K562 (cell line): ENCODE measurements at regions not wholly inside any gene's neighbourhood (a gene's known extent, or its start where the extent isn't known, plus 50 kb on each side); places are given as distances from the start of the nearest gene placed in this dataset.

Source experiments
- ATAC-seq: fragments of 200-7000 bp; cut with Tn5 transposase; 3 replicates; pipeline ENCODE4 v1.9.1; 2020; ENCODE audit warnings: moderate library complexity
- BruUV-seq: library from RNA; stranded (reverse); fragments of 400-500 nt; replicated peaks from 2 replicates; lab custom pipeline; 2021; lab: Mats Ljungman, UMichigan
- CTCF ChIA-PET: fragments of 300-600 bp; formaldehyde crosslinking; extraction: SDS; loops from one replicate; lab custom pipeline; 2021; ENCODE audit warnings: low intra/inter-chr PET ratio; lab: Yijun Ruan, JAX
- POLR2A ChIA-PET: fragments of 300-600, 350-650 bp; sonication (Branson Sonifier 250); formaldehyde crosslinking; extraction: SDS; loops from one replicate; lab custom pipeline; 2021; ENCODE audit warnings: antibody characterized with exemption, inconsistent platforms; lab: Yijun Ruan, JAX
- DNase-seq, 4 experiments: peaks; one replicate each; pipeline versions ENCODE4 v3.0.0 to v3.0.0-alpha.2; 2011 to 2018; ENCODE audit warnings: low spot score in 3 of 4, mixed read lengths in 3 of 4; ENCODE audit errors: extremely low read depth in 1 of 4
- FAIRE-seq: peaks from 2 replicates; lab custom pipeline; 2011; peaks lifted over from hg19 to GRCh38; lab: Jason Lieb, UNC
- H2AFZ ChIP-seq: 2 replicates; pipeline ENCODE4 v1.6.0; 2011; ENCODE audit warnings: low read depth, low read length, control low read depth, inconsistent platforms
- H3K27ac ChIP-seq: fragments of 200-600 bp; 3 replicates; pipeline ENCODE4 v1.8.0; 2011; ENCODE audit warnings: low read depth, mild to moderate bottlenecking, control low read depth, inconsistent platforms, low read length, moderate library complexity, mixed read lengths; ENCODE audit errors: extremely low read depth
- H3K27me3 ChIP-seq, 2 experiments: fragments of 300-600 bp in 1 of 2; 2 replicates in 1 of 2; 3 replicates in 1 of 2; pipeline versions ENCODE4 v1.6.0 to v1.8.0; 2011; ENCODE audit warnings: inconsistent platforms in 2 of 2, low read length in 2 of 2, mild to moderate bottlenecking in 1 of 2, mixed read lengths in 1 of 2, moderate library complexity in 1 of 2; ENCODE audit not compliant: control insufficient read depth in 2 of 2, insufficient read depth in 2 of 2
- H3K36me3 ChIP-seq: fragments of 300-600 bp; 3 replicates; pipeline ENCODE4 v1.8.0; 2011; ENCODE audit warnings: mild to moderate bottlenecking, low read length, inconsistent platforms; ENCODE audit not compliant: control insufficient read depth, insufficient read depth
- H3K4me1 ChIP-seq, 2 experiments: fragments of 200-600 bp in 1 of 2; replicated peaks in 1 of 2; 2 replicates in 1 of 2; 3 replicates in 1 of 2; pipeline versions ENCODE4 v1.5.1 to v1.8.0; 2011; ENCODE audit warnings: inconsistent platforms in 2 of 2, low read length in 2 of 2, mild to moderate bottlenecking in 1 of 2, mixed read lengths in 1 of 2, moderate library complexity in 1 of 2; ENCODE audit not compliant: control insufficient read depth in 2 of 2, insufficient read depth in 2 of 2
- H3K4me2 ChIP-seq: 2 replicates; pipeline ENCODE4 v1.6.1; 2011; ENCODE audit warnings: low read length, control low read depth, inconsistent platforms, mixed read lengths; ENCODE audit not compliant: insufficient read depth
- H3K4me3 ChIP-seq: fragments of 200-600 bp; sonication (generic), shearing (Covaris generic); 2 replicates; pipeline ENCODE4 v1.5.1; 2016; ENCODE audit warnings: control low read depth, inconsistent platforms
- H3K79me2 ChIP-seq: fragments of 200-600 bp; 3 replicates; pipeline ENCODE4 v1.8.0; 2011; ENCODE audit warnings: low read length, inconsistent platforms; ENCODE audit not compliant: control insufficient read depth, insufficient read depth
- H3K9ac ChIP-seq, 2 experiments: 2 replicates each; pipeline versions ENCODE4 v1.6.0 to v1.6.1; 2011; ENCODE audit warnings: low read depth in 2 of 2, low read length in 2 of 2, control low read depth in 1 of 2, inconsistent platforms in 1 of 2, mild to moderate bottlenecking in 1 of 2, mixed read lengths in 1 of 2; ENCODE audit not compliant: insufficient read depth in 1 of 2
- H3K9me1 ChIP-seq: one replicate; pipeline ENCODE4 v1.6.0; 2011; ENCODE audit warnings: inconsistent platforms, mild to moderate bottlenecking, low read length, moderate library complexity; ENCODE audit not compliant: control insufficient read depth, insufficient read depth
- H3K9me3 ChIP-seq: replicated peaks from 2 replicates; pipeline ENCODE4 v1.5.1; 2011; ENCODE audit warnings: low read depth, low read length, inconsistent platforms; ENCODE audit not compliant: control insufficient read depth, insufficient read depth
- H4K20me1 ChIP-seq: replicated peaks from 2 replicates; pipeline ENCODE4 v1.6.1; 2011; ENCODE audit warnings: low read length, inconsistent platforms, mixed read lengths; ENCODE audit not compliant: control insufficient read depth, insufficient read depth
- DEAF1 ChIP-seq: fragments of 450-650 bp; formaldehyde crosslinking; IDR thresholded peaks from 2 replicates; pipeline ENCODE4 v1.4.0; 2020; ENCODE audit warnings: mild to moderate bottlenecking, moderate library complexity
- HNRNPUL1 ChIP-seq: fragments of 200-400 bp; formaldehyde crosslinking; IDR thresholded peaks from 2 replicates; pipeline ENCODE4 v1.6.1; 2017; ENCODE audit warnings: low read length
- KAT2B ChIP-seq: IDR thresholded peaks from one replicate; pipeline ENCODE4 v1.6.1; 2012; ENCODE audit warnings: low read depth, mild to moderate bottlenecking, control low read depth, inconsistent platforms, low read length, moderate library complexity
- MGA ChIP-seq: fragments of 450-650 bp; IDR thresholded peaks from 2 replicates; pipeline ENCODE4 v1.6.1; 2016; ENCODE audit warnings: mild to moderate bottlenecking, moderate library complexity
- NUFIP1 ChIP-seq: fragments of 450-650 bp; IDR thresholded peaks from 2 replicates; pipeline ENCODE4 v1.6.1; 2018; ENCODE audit not compliant: partially characterized antibody
- PKNOX1 ChIP-seq: fragments of 450-650 bp; IDR thresholded peaks from 2 replicates; pipeline ENCODE4 v1.6.1; 2016
- SP1 ChIP-seq: sonication (generic); formaldehyde crosslinking; IDR thresholded peaks from 2 replicates; pipeline ENCODE4 v1.8.1; 2022; ENCODE audit warnings: mild to moderate bottlenecking, missing genetic modification reagents
- XRCC5 ChIP-seq: fragments of 200-400 bp; formaldehyde crosslinking; IDR thresholded peaks from 2 replicates; pipeline ENCODE4 v1.6.1; 2017; ENCODE audit warnings: low read depth, mild to moderate bottlenecking, low read length
- ZC3H8 ChIP-seq: fragments of 450-650 bp; IDR thresholded peaks from 2 replicates; pipeline ENCODE4 v1.6.1; 2017
- ZNF12 ChIP-seq: sonication (generic); formaldehyde crosslinking; IDR thresholded peaks from 2 replicates; pipeline ENCODE4 v1.4.0; 2020; ENCODE audit warnings: mild to moderate bottlenecking, missing genetic modification reagents
- ZNF699 ChIP-seq: fragments of 250-450 bp; sonication (Bioruptor Pico); IDR thresholded peaks from 2 replicates; pipeline ENCODE4 v1.8.0; 2021; ENCODE audit warnings: mild to moderate bottlenecking, moderate library complexity; ENCODE audit not compliant: insufficient replicate concordance
- in situ Hi-C: fragments of 300-500 bp; cut with MboI; formaldehyde crosslinking; loops from 4 replicates; pipeline ENCODE4 v1.15.0; 2018; ENCODE audit warnings: inconsistent platforms, mixed read lengths
- intact Hi-C: fragments of 100-400 bp; cut with micrococcal nuclease; formaldehyde crosslinking; loops from 2 replicates; pipeline ENCODE4 v1.14.2; 2022

GRCh38 chr4:186917136-186917535 lies 193.5 kb upstream of the FAT1 start:
- Histone ChIP-seq H3K9ac (no peak overlapping the region), H3K79me2 (no peaks in the 10 kb centered on the region), H3K27ac (no peak overlapping the region), H3K9me1 (no peaks in the 10 kb centered on the region), H3K9me3 (no peaks in the 10 kb centered on the region), H3K4me3 (no peak overlapping the region), H2AFZ (no peak overlapping the region), H3K36me3 (no peaks in the 10 kb centered on the region), H3K4me2 (no peak overlapping the region), H4K20me1 (no peaks in the 10 kb centered on the region), H3K4me1 (no peaks in the 10 kb centered on the region), H3K27me3 (peaks cover 3 to 8% of the 10 kb centered on the region in 2 experiments; a peak in 4 of 5 replicates)
- DNase-seq = no peak
- no TSS peak for BruUV-seq
- no peak for ATAC-seq
- ChIA-PET POLR2A (no interaction called here), CTCF (no interaction called here)
- intact Hi-C loops (no loop called here), in situ Hi-C loops (no loop called here)
- no peak for FAIRE-seq
- no peak for TF ChIP-seq HNRNPUL1
- TF ChIP-seq ZNF699 (CRISPR knock-in tag) = no peak
- TF ChIP-seq ZC3H8 = no peak
- TF ChIP-seq KAT2B = no peak
- no peak for TF ChIP-seq PKNOX1
- no peak for TF ChIP-seq NUFIP1
- TF ChIP-seq DEAF1 (CRISPR knock-in tag) = no peak
- no peak for TF ChIP-seq XRCC5
- no peak for TF ChIP-seq SP1 (CRISPR knock-in tag)
- no peak for TF ChIP-seq MGA
- TF ChIP-seq ZNF12 (CRISPR knock-in tag) = no peak
